IPS DF 4.7 (cell line): ENCODE measurements at regions not wholly inside any gene's neighbourhood (a gene's known extent, or its start where the extent isn't known, plus 50 kb on each side); places are given as distances from the start of the nearest gene placed in this dataset.

Source experiments
- DNase-seq: peaks from one replicate; pipeline ENCODE4 v3.0.0-alpha.2; 2013; ENCODE audit warnings: low spot score; ENCODE audit errors: extremely low read depth

- no peak for DNase-seq
Measured at GRCh38 chr3:103341078-103341606, 906.3 kb downstream of the ZPLD1 start.

GRCh38 chr3:103342205-103342731 lies 907.5 kb downstream of the ZPLD1 start:
- DNase-seq, result no peak

- no peak for DNase-seq
Measured at GRCh38 chr3:103349760-103350159, 914.9 kb downstream of the ZPLD1 start.

- DNase-seq, result no peak
Measured at GRCh38 chr3:103365467-103365866, 930.7 kb downstream of the ZPLD1 start.

- no peak for DNase-seq
Measured at GRCh38 chr3:103367481-103367880, 932.7 kb downstream of the ZPLD1 start.

- DNase-seq, result no peak
Measured at GRCh38 chr3:103371411-103371810, 936.6 kb downstream of the ZPLD1 start.

- no peak for DNase-seq
Measured at GRCh38 chr3:103372031-103372430, 937.2 kb downstream of the ZPLD1 start.

GRCh38 chr3:103380391-103380790 lies 945.6 kb downstream of the ZPLD1 start:
- DNase-seq, result no peak

- no peak for DNase-seq
Measured at GRCh38 chr3:103381296-103382079, 946.7 kb downstream of the ZPLD1 start.

- no peak for DNase-seq
Measured at GRCh38 chr3:103385961-103386656, 951.3 kb downstream of the ZPLD1 start.

GRCh38 chr3:103388214-103388613 lies 953.4 kb downstream of the ZPLD1 start:
- DNase-seq, result no peak

GRCh38 chr3:103389356-103389755 lies 954.5 kb downstream of the ZPLD1 start:
- no peak for DNase-seq

- no peak for DNase-seq
Measured at GRCh38 chr3:103393395-103394186, 958.8 kb downstream of the ZPLD1 start.

GRCh38 chr3:103403191-103403590 lies 968.4 kb downstream of the ZPLD1 start:
- no peak for DNase-seq

- no peak for DNase-seq
Measured at GRCh38 chr3:103406320-103406850, 971.6 kb downstream of the ZPLD1 start.

- DNase-seq, result no peak
Measured at GRCh38 chr3:103410231-103410630, 975.4 kb downstream of the ZPLD1 start.

GRCh38 chr3:103421460-103421859 lies 986.6 kb downstream of the ZPLD1 start:
- DNase-seq, result no peak

GRCh38 chr3:103437883-103438282 lies 1003.1 kb downstream of the ZPLD1 start:
- no peak for DNase-seq

- DNase-seq, result peak; percentile 11
Measured at GRCh38 chr3:103440539-103441203, 1005.9 kb downstream of the ZPLD1 start.

- no peak for DNase-seq
Measured at GRCh38 chr3:103446953-103447629, 1012.3 kb downstream of the ZPLD1 start.
